ENCODE measurements at regions not wholly inside any gene's neighbourhood (a gene's known extent, or its start where the extent isn't known, plus 50 kb on each side); places are given as distances from the start of the nearest gene placed in this dataset.

GRCh38 chr9:108675708-108676107 is 180.1 kb downstream of the ACTL7B start:
- no peaks in the 10 kb centered on the region for H3K27me3 ChIP-seq (replicated peaks in 1 of 4; ENCODE audit: control extremely low read depth in 1 of 4, control insufficient read depth in 3 of 4, insufficient read depth in 4 of 4, low read length in 3 of 4)
- H3K9ac ChIP-seq (ENCODE audit: low read length) = no peak overlapping the region
- H4K20me1 ChIP-seq (ENCODE audit: control insufficient read depth, insufficient read depth, low read length, poor library complexity, severe bottlenecking) = no peaks in the 10 kb centered on the region
- POLR2A ChIA-PET = no interaction called here
- no peak for ATAC-seq (ENCODE audit: low read depth)
- CTCF ChIA-PET = no interaction called here
- DNase-seq = no peak
- no peaks in the 10 kb centered on the region for H3K27me3 Mint-ChIP-seq
- no peak overlapping the region for H2AFZ ChIP-seq (ENCODE audit: insufficient read depth, low read depth, low read length, poor library complexity, severe bottlenecking)
- intact Hi-C loops (cut with micrococcal nuclease) = no loop called here
- H3K4me1 ChIP-seq (ENCODE audit: control insufficient read depth in 2 of 2, insufficient read depth in 2 of 2, low read length in 2 of 2) = no peaks in the 10 kb centered on the region
- 80% methylated on average over 1 of the region's 2 CpGs for WGBS (ENCODE audit: insufficient coverage)
- H3K79me2 ChIP-seq (ENCODE audit: control insufficient read depth, insufficient read depth, low read length) = no peaks in the 10 kb centered on the region
- H3K36me3 ChIP-seq (replicated peaks in 1 of 2; ENCODE audit: control extremely low read depth in 1 of 2, control insufficient read depth in 1 of 2, extremely low read depth in 1 of 2, insufficient read depth in 2 of 2, low read length in 1 of 2) = no peaks in the 10 kb centered on the region
- no peak overlapping the region for H3K27ac ChIP-seq (ENCODE audit: low read length in 2 of 2)
- no peaks in the 10 kb centered on the region for H3K9me3 Mint-ChIP-seq (ENCODE audit: insufficient read depth)
- H3K9me3 ChIP-seq (ENCODE audit: control extremely low read depth in 1 of 3, control insufficient read depth in 2 of 3, insufficient read depth in 1 of 3, low read length in 2 of 3) = no peaks in the 10 kb centered on the region
- no peak overlapping the region for H3K4me3 ChIP-seq (ENCODE audit: control extremely low read depth in 1 of 5, extremely low read depth in 1 of 5, insufficient read depth in 1 of 5, low read depth in 2 of 5, low read length in 4 of 5)
- TF ChIP-seq CTCF (IDR thresholded peaks at IDR 0.05) = no peak
- no peak for TF ChIP-seq EZH2 (IDR thresholded peaks at IDR 0.05; ENCODE audit: borderline replicate concordance, insufficient read depth, low read depth, low read length, poor library complexity, severe bottlenecking)
- no peak overlapping the region for H3K27ac Mint-ChIP-seq
- no peaks in the 10 kb centered on the region for H3K4me1 Mint-ChIP-seq
- H3K4me3 Mint-ChIP-seq = no peak overlapping the region
- no peak overlapping the region for H3K4me2 ChIP-seq (replicated peaks; ENCODE audit: low read depth, low read length, poor library complexity, severe bottlenecking)

- H3K4me3 ChIP-seq (ENCODE audit: control extremely low read depth in 1 of 5, extremely low read depth in 1 of 5, insufficient read depth in 1 of 5, low read depth in 2 of 5, low read length in 4 of 5) = no peak overlapping the region
- no peaks in the 10 kb centered on the region for H3K4me1 ChIP-seq (ENCODE audit: control insufficient read depth in 2 of 2, insufficient read depth in 2 of 2, low read length in 2 of 2)
- ATAC-seq (ENCODE audit: low read depth) (no peak), DNase-seq (no peak)
- POLR2A ChIA-PET = interaction anchor here (0.5 kb wide), 1 partner anchor 9 kb away, joined by 4 read pairs; no protein-coding TSS in a partner anchor
- H3K27ac ChIP-seq (ENCODE audit: low read length in 2 of 2) = no peak overlapping the region
- WGBS (ENCODE audit: insufficient coverage) = 100% methylated on average over 5 of the region's 6 CpGs
- no peaks in the 10 kb centered on the region for H3K36me3 ChIP-seq (replicated peaks in 1 of 2; ENCODE audit: control extremely low read depth in 1 of 2, control insufficient read depth in 1 of 2, extremely low read depth in 1 of 2, insufficient read depth in 2 of 2, low read length in 1 of 2)
- H3K9me3 ChIP-seq (ENCODE audit: control extremely low read depth in 1 of 3, control insufficient read depth in 2 of 3, insufficient read depth in 1 of 3, low read length in 2 of 3) = no peaks in the 10 kb centered on the region
- H3K9ac ChIP-seq (ENCODE audit: low read length) = no peak overlapping the region
- H3K9me3 Mint-ChIP-seq (ENCODE audit: insufficient read depth) = no peaks in the 10 kb centered on the region
- no peaks in the 10 kb centered on the region for H3K27me3 ChIP-seq (replicated peaks in 1 of 4; ENCODE audit: control extremely low read depth in 1 of 4, control insufficient read depth in 3 of 4, insufficient read depth in 4 of 4, low read length in 3 of 4)
- H3K79me2 ChIP-seq (ENCODE audit: control insufficient read depth, insufficient read depth, low read length) = no peaks in the 10 kb centered on the region
- intact Hi-C loops (cut with micrococcal nuclease) = no loop called here
- H3K27me3 Mint-ChIP-seq = no peaks in the 10 kb centered on the region
- no peak overlapping the region for H3K4me3 Mint-ChIP-seq
- CTCF ChIA-PET = no interaction called here
- H4K20me1 ChIP-seq (ENCODE audit: control insufficient read depth, insufficient read depth, low read length, poor library complexity, severe bottlenecking) = no peaks in the 10 kb centered on the region
- no peak for TF ChIP-seq CTCF (IDR thresholded peaks at IDR 0.05)
- TF ChIP-seq EZH2 (IDR thresholded peaks at IDR 0.05; ENCODE audit: borderline replicate concordance, insufficient read depth, low read depth, low read length, poor library complexity, severe bottlenecking) = no peak
- no peak overlapping the region for H3K27ac Mint-ChIP-seq
- H3K4me2 ChIP-seq (replicated peaks; ENCODE audit: low read depth, low read length, poor library complexity, severe bottlenecking) = no peak overlapping the region
- H2AFZ ChIP-seq (ENCODE audit: insufficient read depth, low read depth, low read length, poor library complexity, severe bottlenecking) = no peak overlapping the region
- H3K4me1 Mint-ChIP-seq = no peaks in the 10 kb centered on the region
Measured at GRCh38 chr9:108674766-108675530, 180.8 kb downstream of the ACTL7B start.

Data from B cell (primary cell).